Prostate gland (tissue), 2 donors: ENCODE measurements at regions not wholly inside any gene's neighbourhood (a gene's known extent, or its start where the extent isn't known, plus 50 kb on each side); places are given as distances from the start of the nearest gene placed in this dataset.

ENCODE experiments used
- DNase-seq: peaks from one replicate; pipeline ENCODE4 v3.0.0-alpha.2; 2019; ENCODE audit warnings: low spot score
- H3K27ac ChIP-seq, 2 donors: fragments of 200-600 bp; sonication (generic); 2 replicates each; pipeline ENCODE4 v1.5.1; 2017 to 2019
- H3K27me3 ChIP-seq: fragments of 200-600 bp; sonication (generic); replicated peaks from 2 replicates; pipeline ENCODE4 v1.5.1; 2019; ENCODE audit not compliant: insufficient read depth
- H3K36me3 ChIP-seq, 2 donors: fragments of 200-600 bp; sonication (generic); 1 replicate in 1 of 2; 2 replicates in 1 of 2; pipeline versions ENCODE4 v1.5.1 to v1.8.1; 2017 to 2019
- H3K4me1 ChIP-seq: fragments of 200-600 bp; sonication (generic); replicated peaks from 2 replicates; pipeline ENCODE4 v1.5.1; 2019
- H3K4me3 ChIP-seq, 2 donors: fragments of 200-600 bp; sonication (generic); 2 replicates each; pipeline ENCODE4 v1.5.1; 2017 to 2019
- H3K9me3 ChIP-seq: fragments of 200-600 bp; sonication (generic); 2 replicates; pipeline ENCODE4 v1.5.1; 2017
- POLR2A ChIP-seq: fragments of 450-650 bp; IDR thresholded peaks from one replicate; pipeline ENCODE4 v1.6.1; 2016; ENCODE audit warnings: antibody characterized with exemption, mild to moderate bottlenecking
- POLR2AphosphoS5 ChIP-seq: sonication (generic); formaldehyde crosslinking; IDR thresholded peaks from one replicate; pipeline ENCODE4 v1.6.1; 2017; ENCODE audit warnings: antibody characterized with exemption
- WGBS: methylation state at CpG from one replicate; pipeline ENCODE4 v1.1.5; 2018; 5-methylcytosine and 5-hydroxymethylcytosine counted together
- intact Hi-C: fragments of 100-400 bp; cut with DNase I; formaldehyde crosslinking; loops from one replicate; pipeline ENCODE4 v1.14.2; 2022
- TF ChIP-seq, protein P1 (sequence below), 4 experiments: fragments of 200-600 bp in 2 of 4; fragments of 450-650 bp in 2 of 4; sonication (generic) in 2 of 4; IDR thresholded peaks; 1 replicate in 3 of 4; 2 replicates in 1 of 4; pipeline ENCODE4 v1.5.1; 2016 to 2019; ENCODE audit warnings: antibody characterized with exemption in 4 of 4, mild to moderate bottlenecking in 2 of 4, moderate library complexity in 2 of 4

GRCh38 chr6:103895136-103895535 is 964.6 kb downstream of the HACE1 start:
- Histone ChIP-seq H3K27me3 (no peaks in the 10 kb centered on the region), H3K9me3 (no peaks in the 10 kb centered on the region), H3K4me1 (no peaks in the 10 kb centered on the region), H3K36me3 (no peaks in the 10 kb centered on the region), H3K27ac (no peak overlapping the region), H3K4me3 (no peak overlapping the region)
- DNase-seq = no peak
- TF ChIP-seq POLR2A (no peak), POLR2AphosphoS5 (no peak)
- TF ChIP-seq, protein P1, sequence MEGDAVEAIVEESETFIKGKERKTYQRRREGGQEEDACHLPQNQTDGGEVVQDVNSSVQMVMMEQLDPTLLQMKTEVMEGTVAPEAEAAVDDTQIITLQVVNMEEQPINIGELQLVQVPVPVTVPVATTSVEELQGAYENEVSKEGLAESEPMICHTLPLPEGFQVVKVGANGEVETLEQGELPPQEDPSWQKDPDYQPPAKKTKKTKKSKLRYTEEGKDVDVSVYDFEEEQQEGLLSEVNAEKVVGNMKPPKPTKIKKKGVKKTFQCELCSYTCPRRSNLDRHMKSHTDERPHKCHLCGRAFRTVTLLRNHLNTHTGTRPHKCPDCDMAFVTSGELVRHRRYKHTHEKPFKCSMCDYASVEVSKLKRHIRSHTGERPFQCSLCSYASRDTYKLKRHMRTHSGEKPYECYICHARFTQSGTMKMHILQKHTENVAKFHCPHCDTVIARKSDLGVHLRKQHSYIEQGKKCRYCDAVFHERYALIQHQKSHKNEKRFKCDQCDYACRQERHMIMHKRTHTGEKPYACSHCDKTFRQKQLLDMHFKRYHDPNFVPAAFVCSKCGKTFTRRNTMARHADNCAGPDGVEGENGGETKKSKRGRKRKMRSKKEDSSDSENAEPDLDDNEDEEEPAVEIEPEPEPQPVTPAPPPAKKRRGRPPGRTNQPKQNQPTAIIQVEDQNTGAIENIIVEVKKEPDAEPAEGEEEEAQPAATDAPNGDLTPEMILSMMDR (IDR thresholded peaks at IDR 0.05) = no peak
- intact Hi-C loops = no loop called here
- WGBS = 93% methylated on average over 2 of the region's 2 CpGs

DNA sequence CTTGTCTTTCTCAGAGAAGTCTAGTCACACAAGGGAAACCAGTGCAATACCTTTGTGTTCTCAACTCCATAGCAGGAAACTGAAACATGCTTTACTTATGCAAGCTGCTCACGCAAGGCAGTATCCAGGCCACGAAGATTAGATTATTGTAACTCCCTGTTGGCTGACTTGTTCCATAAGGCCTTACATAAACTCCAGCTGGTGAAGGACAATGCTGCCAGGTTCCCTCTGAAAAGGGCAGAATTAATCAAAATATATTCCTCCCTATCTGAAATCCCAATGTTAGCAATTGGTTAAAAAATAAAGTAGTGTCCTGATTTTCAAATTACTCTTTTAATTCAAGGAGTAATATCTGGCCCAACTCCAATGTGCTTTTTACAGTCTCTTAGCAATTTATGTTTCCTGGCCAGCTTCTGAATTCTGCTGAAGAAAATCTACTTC is 966.6 kb downstream of the HACE1 start:
- DNase-seq = no peak
- Histone ChIP-seq H3K27ac (no peak overlapping the region), H3K27me3 (no peaks in the 10 kb centered on the region), H3K9me3 (no peaks in the 10 kb centered on the region), H3K36me3 (no peaks in the 10 kb centered on the region), H3K4me1 (no peaks in the 10 kb centered on the region), H3K4me3 (no peak overlapping the region)
- intact Hi-C loops = no loop called here
- TF ChIP-seq, protein P1 (IDR thresholded peaks at IDR 0.05) = no peak
- no peak for TF ChIP-seq POLR2A
- TF ChIP-seq POLR2AphosphoS5 = no peak
- 59% methylated on average over 2 of the region's 2 CpGs for WGBS

- no peaks in the 10 kb centered on the region for H3K9me3 ChIP-seq
- 71% methylated on average over 1 of the region's 1 CpG for WGBS
- H3K4me1 ChIP-seq = no peaks in the 10 kb centered on the region
- H3K27me3 ChIP-seq = no peaks in the 10 kb centered on the region
- H3K4me3 ChIP-seq = no peak overlapping the region
- no peaks in the 10 kb centered on the region for H3K36me3 ChIP-seq
- no peak for DNase-seq
- H3K27ac ChIP-seq = no peak overlapping the region
- TF ChIP-seq POLR2AphosphoS5 = no peak
- TF ChIP-seq, protein P1 (IDR thresholded peaks at IDR 0.05) = no peak
- no peak for TF ChIP-seq POLR2A
- intact Hi-C loops = no loop called here
Observed at GRCh38 chr6:103886951-103887350, 972.8 kb downstream of the HACE1 start.

GRCh38 chr6:103885446-103885845 is 974.3 kb downstream of the HACE1 start:
- no peak for DNase-seq
- Histone ChIP-seq H3K4me3 (no peak overlapping the region), H3K27me3 (no peaks in the 10 kb centered on the region), H3K27ac (no peak overlapping the region), H3K36me3 (no peaks in the 10 kb centered on the region), H3K9me3 (no peaks in the 10 kb centered on the region), H3K4me1 (no peaks in the 10 kb centered on the region)
- WGBS = 43% methylated on average over 1 of the region's 1 CpG
- intact Hi-C loops = no loop called here
- TF ChIP-seq POLR2AphosphoS5 = no peak
- TF ChIP-seq POLR2A = no peak
- TF ChIP-seq, protein P1 (IDR thresholded peaks at IDR 0.05) = no peak

GRCh38 chr6:103879800-103880199 is 979.9 kb downstream of the HACE1 start:
- no peaks in the 10 kb centered on the region for H3K27me3 ChIP-seq
- no peaks in the 10 kb centered on the region for H3K36me3 ChIP-seq
- 94% methylated on average over 3 of the region's 3 CpGs for WGBS
- DNase-seq = no peak
- no peak overlapping the region for H3K4me3 ChIP-seq
- H3K9me3 ChIP-seq = no peaks in the 10 kb centered on the region
- no peaks in the 10 kb centered on the region for H3K4me1 ChIP-seq
- H3K27ac ChIP-seq = no peak overlapping the region
- intact Hi-C loops = no loop called here
- TF ChIP-seq, protein P1 (IDR thresholded peaks at IDR 0.05) = no peak
- no peak for TF ChIP-seq POLR2AphosphoS5
- TF ChIP-seq POLR2A = no peak
